ENCODE measurements at regions not wholly inside any gene's neighbourhood (a gene's known extent, or its start where the extent isn't known, plus 50 kb on each side); places are given as distances from the start of the nearest gene placed in this dataset.

- in situ Hi-C loops (cut with HindIII; ENCODE audit: low pct_unique_long_range_greater_than_20kb, low sequenced_read_pairs) = no loop called here
- ATAC-seq (no peak), DNase-seq (ENCODE audit: low read depth, low spot score) (no peak)
- no TSS peak for BruUV-seq (replicated peaks)
- ChIA-PET CTCF (no interaction called here), POLR2A (no interaction called here)
- H3K27me3 ChIP-seq (ENCODE audit: control insufficient read depth, insufficient read depth, low read length) = no peaks in the 10 kb centered on the region
- H3K4me3 ChIP-seq (ENCODE audit: low read depth in 2 of 2, low read length in 2 of 2) = no peak overlapping the region
- H3K4me1 ChIP-seq (ENCODE audit: control insufficient read depth, insufficient read depth, low read length) = no peaks in the 10 kb centered on the region
- TF ChIP-seq CTCF (IDR thresholded peaks at IDR 0.05) (no peak), REST (IDR thresholded peaks at IDR 0.05; ENCODE audit: insufficient read depth in 1 of 2, low read depth in 2 of 2, low read length in 1 of 2) (no peak), TCF7L2 (IDR thresholded peaks at IDR 0.05; ENCODE audit: low read depth, low read length) (no peak), SIN3A (IDR thresholded peaks at IDR 0.05; ENCODE audit: borderline replicate concordance, insufficient read depth, low read depth, low read length) (no peak), POLR2AphosphoS5 (IDR thresholded peaks at IDR 0.05; ENCODE audit: low read depth, low read length) (no peak)
- no peak overlapping the region for H3K27ac ChIP-seq (ENCODE audit: low read length)
- intact Hi-C loops (cut with micrococcal nuclease; ENCODE audit: unreplicated experiment) = no loop called here
- H3K36me3 ChIP-seq (ENCODE audit: control insufficient read depth, insufficient read depth, low read length) = no peaks in the 10 kb centered on the region
- H3K9me3 ChIP-seq (ENCODE audit: control insufficient read depth, insufficient read depth, low read depth, low read length) = no peaks in the 10 kb centered on the region
Observed at GRCh38 chr1:59165353-59165752, 131.5 kb upstream of the FGGY start.

DNA sequence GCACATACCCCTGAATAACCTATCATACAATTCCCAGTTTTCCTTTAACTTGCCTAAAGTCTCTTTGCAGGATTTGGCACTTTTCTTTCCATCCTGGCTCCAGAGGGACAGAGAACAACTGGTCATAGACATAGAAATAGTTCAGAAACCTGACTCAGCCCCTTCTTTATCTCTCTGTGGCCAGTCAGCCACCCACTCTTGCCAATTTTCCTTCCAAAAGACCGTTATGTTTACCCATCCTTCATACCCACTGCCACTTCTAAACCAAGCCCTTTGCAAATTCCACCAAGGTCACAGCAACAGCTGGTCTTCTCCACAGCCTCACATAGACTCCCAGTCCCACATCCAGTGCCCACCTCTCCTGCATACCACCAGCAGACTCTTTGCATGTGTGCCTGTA lies 127.2 kb upstream of the FGGY start:
- Histone ChIP-seq H3K27ac (ENCODE audit: low read length) (no peak overlapping the region), H3K4me3 (ENCODE audit: low read depth in 2 of 2, low read length in 2 of 2) (no peak overlapping the region), H3K9me3 (ENCODE audit: control insufficient read depth, insufficient read depth, low read depth, low read length) (no peaks in the 10 kb centered on the region), H3K27me3 (ENCODE audit: control insufficient read depth, insufficient read depth, low read length) (no peaks in the 10 kb centered on the region), H3K36me3 (ENCODE audit: control insufficient read depth, insufficient read depth, low read length) (no peaks in the 10 kb centered on the region), H3K4me1 (ENCODE audit: control insufficient read depth, insufficient read depth, low read length) (no peaks in the 10 kb centered on the region)
- in situ Hi-C loops (cut with HindIII; ENCODE audit: low pct_unique_long_range_greater_than_20kb, low sequenced_read_pairs) (no loop called here), intact Hi-C loops (cut with micrococcal nuclease; ENCODE audit: unreplicated experiment) (no loop called here)
- no peak for ATAC-seq
- no TSS peak for BruUV-seq (replicated peaks)
- DNase-seq (ENCODE audit: low read depth, low spot score) = no peak
- POLR2A ChIA-PET = no interaction called here
- no peak for TF ChIP-seq SIN3A (IDR thresholded peaks at IDR 0.05; ENCODE audit: borderline replicate concordance, insufficient read depth, low read depth, low read length)
- TF ChIP-seq REST (IDR thresholded peaks at IDR 0.05; ENCODE audit: insufficient read depth in 1 of 2, low read depth in 2 of 2, low read length in 1 of 2) = no peak
- TF ChIP-seq POLR2AphosphoS5 (IDR thresholded peaks at IDR 0.05; ENCODE audit: low read depth, low read length) = no peak
- no peak for TF ChIP-seq TCF7L2 (IDR thresholded peaks at IDR 0.05; ENCODE audit: low read depth, low read length)
- TF ChIP-seq CTCF (IDR thresholded peaks at IDR 0.05) = no peak
- CTCF ChIA-PET = no interaction called here
